Fibroblast of peridontal ligament (primary cell): ENCODE measurements at regions not wholly inside any gene's neighbourhood (a gene's known extent, or its start where the extent isn't known, plus 50 kb on each side); places are given as distances from the start of the nearest gene placed in this dataset.

Experiments used
- DNase-seq: peaks from one replicate; pipeline ENCODE4 v3.0.0-alpha.2; 2010; ENCODE audit errors: extremely low read depth

DNA sequence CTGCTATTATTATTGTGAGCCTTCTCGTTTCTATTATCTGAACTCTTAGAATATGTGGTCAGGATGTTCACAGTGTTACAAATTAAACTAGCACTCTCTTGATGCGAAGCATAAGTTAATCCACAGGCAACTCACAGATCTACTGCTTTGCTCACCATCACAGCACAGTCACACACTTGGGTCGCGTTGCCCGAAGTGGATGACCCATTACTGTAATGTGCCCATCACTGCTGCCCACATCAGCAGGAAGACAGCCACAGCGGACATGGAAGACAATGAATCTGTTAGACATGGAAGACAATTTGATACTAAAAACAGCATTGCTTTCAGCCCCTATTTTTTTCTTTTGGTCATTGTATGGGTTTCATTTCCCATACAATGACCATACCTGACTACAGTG, 216.4 kb upstream of the B3GAT1 start:
- DNase-seq = no peak

DNA sequence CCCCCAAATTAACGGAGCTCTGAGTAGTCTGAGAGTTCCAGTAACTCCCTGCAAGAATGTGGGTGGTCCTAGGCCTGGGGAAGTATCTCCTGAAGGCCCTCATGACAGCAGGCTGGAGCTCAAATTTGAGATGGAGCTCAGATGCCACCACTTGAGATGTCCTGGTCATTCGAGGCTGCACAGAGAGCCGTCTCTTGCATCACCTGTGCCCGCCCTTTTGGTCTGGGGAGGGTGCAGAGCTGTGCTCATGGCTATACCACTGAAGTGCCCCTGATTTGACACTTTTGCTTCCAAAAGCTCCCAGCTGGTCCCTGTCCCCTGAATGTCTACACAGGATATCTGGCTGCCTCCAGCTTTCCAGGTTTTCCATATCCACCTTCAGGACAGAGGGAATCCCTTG, 214.0 kb upstream of the B3GAT1 start:
- no peak for DNase-seq

DNA sequence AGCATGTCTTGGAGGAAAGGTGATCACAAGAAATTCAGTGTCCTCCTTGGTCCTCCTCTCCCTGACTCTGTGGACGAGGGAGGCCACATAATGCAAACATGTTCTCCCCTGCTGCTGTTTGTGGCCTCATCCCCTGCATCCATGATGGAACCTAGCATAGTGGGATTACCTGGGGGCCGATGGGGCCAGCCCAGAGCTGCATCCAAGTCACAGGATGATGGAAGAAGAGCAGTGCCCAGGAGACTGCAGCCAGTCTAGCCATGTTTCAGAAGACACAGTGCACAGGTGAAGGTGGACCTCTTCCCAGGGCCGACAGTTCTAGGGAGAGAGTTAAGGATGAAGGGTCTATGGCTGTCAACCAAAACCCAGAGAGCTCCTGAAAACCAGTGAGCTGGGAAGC, 213.6 kb upstream of the B3GAT1 start:
- DNase-seq = no peak

DNA sequence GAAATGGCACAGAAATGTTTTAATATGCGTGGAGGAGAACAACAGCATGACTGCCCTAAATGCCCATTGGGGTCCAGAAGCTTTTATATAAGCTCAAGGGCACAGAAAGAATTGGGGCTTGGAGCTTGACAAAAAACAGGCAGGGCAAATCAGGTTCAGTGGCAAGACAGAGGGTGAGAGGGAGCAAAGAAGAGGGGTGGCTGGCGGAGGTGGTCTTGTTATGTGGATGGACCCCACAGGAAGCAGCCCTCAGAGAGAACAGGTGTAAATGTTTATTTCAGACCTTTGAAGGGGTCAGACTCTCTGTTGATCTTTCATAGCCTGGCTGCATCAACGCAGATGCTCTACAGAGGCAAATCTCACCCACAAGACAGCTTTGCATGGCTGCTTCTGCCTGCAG, 213.1 kb upstream of the B3GAT1 start:
- DNase-seq = no peak

DNA sequence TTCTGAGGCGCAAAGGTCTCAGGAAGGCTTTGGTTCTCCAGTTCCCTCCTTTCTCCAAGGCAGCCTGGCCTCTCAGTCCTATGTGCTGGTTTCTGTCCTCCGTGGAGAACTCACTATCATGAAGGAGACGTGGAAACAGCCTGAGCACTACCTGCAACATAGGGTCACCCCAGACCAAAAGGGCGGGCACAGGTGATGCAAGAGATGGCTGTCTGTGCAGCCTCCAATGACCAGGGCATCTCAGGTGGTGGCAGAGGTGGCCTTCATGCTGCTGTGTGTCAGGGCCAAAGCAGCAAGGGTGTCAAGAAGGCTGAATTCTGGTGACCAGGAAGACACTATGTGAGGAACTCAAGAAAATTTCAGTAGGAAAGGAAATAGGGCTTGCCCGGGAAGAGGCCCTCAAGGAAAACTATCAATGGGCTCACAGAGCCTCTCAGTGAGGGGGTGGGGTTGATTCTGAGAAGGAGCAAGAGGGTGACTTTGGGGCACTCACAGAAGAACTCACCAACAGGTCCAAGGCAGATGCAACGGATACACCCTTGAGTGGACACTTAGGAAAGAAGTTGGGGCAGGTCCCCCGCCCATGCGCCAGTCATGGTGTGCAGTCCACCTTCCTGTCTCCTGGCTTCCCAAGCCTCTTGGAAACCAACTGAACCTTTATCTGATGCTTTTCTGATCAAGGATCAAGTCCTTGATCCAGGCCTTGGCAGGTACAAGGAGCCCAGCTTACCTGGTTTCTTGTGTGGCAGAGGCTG, 212.3 kb upstream of the B3GAT1 start:
- no peak for DNase-seq

DNA sequence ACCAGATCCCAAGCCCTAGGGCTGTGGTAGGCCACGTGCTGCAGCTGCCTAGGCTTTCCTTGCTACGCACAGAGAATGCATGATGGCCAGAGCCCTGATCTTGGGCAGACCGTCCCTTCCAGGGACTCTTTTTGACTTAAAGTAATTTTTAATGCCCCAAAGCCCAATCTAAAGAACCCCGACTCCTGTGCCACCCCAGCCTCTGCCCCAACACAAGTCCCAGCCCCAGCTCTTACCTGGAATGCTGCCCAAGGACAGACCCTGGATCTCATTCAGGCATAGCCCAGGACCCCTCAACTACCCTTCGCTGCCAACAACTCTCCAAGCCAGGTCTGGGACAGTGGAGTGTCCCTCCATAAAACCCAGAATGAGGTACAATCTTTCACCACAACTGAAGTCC, 211.7 kb upstream of the B3GAT1 start:
- DNase-seq = no peak

DNA sequence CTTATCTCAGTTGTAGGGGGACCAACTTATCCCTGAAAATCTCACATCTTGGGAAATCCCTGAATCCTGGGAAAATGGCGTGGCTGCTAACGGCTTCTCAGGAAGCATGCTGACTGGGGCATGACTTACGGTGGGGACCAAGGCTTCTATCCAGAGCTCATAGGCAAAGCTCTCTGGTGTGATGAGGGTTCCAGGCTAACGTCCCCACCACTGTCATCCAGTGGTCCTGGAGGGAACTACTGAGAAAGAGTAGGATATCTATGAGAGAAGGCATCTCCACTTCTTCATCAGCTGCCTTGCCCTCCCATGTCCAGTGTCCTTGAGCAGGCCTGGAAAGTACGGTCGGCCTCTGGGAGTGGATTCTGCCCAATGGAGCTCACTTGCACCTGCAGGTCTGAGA, 210.4 kb upstream of the B3GAT1 start:
- DNase-seq = no peak

DNA sequence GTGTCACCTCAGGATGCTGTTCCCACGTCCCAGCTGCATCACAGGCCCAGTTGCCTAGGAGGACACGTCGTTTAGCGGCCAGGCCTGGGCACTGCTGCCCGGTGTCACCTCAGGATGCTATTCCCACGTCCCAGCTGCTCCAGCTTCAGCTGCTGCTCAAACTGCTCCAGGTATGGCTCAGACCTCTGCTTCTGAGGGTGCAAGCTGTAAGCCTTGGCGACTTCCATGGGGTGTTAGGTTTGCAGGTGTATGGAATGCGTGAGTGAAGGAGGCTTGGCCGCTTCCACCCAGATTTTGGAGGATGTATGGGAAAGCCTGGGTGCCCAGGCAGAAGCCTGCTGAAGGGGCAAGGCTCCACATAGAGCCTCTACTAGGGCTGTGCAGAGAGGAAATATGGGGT, 205.3 kb upstream of the B3GAT1 start:
- DNase-seq = no peak

DNA sequence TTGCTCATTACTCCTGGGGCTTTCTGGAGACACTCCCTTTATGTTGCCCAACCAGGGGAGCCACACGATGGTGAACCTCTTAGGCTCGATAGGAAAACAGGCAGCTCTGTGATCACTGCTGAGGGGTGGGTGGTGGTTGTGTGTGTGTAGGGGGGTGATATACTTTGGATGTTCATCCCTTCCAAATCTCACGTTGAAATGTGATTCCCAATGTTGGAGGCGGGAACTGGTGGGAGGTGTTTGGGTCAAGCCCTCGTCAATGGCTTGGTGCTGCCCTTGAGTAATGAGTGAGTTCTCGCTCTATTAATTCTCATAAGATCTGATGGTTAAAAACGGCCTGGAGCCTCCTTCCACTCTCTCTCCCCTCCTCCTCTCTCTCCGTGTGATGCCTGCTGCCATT, 204.0 kb upstream of the B3GAT1 start:
- no peak for DNase-seq

DNA sequence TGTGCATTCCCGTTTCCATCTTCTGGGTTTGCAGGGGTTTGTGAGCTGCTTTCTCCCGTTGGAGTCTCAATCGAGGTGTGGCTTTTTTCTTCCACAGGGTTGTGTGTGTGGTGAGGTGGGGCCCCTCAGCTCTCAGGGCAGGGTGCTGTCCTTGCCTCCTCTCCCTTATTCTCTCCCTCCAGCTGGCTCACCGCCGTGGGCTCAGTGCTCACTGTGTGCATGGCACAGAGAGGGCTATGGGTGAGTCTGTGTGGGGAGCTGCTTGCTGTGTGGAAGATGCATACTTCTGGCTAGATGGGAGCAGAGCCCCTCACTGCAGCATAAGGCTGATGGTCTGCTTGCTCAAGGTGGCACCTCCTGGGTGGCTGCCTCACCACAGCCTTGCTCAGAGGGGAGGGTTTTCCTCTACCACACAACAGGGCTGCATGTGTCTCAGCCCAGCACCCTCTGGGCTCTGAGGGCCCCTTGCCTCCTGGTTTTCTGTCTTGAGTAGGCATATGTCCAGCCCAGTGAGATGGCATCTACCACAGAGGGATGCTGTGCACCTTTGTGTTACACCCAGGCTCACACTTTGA, 203.1 kb upstream of the B3GAT1 start:
- DNase-seq = no peak

DNA sequence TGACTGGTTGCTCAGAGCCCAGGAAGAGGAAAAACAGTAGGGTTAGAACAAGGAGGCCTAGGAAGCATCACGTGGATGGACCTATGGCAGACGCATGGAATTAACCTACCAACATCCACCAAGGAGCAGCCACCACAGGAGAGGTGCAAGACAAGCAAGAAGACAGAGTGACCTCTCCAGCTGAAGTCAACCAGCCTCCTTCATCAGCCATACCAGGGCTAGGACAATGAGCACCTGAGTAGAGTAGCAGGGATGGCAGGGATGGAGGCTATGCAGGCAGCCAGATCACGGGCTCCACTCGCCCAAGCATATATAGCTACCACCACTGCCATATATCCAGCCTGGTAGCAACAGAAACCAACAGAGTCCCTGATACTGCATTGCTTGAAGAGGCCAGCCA, 202.1 kb upstream of the B3GAT1 start:
- no peak for DNase-seq

DNA sequence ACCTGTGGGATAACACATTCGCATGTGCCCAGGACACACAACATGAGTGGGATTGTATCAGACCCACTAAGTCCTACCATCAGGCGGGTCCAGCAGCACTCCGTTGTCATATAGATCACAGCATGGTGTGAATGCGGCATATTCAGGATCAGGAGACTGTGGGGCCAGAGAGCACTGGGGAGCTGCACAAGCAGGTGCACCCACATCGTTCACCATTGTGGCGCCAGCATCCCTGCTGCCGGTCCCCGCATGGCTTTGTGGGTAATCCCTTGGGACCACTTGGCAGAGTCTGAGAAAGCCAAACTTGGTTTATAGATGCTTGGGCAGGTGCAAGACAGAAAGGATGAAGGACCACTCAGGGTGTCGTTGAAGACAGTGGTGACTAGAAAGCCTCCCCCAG, 201.6 kb upstream of the B3GAT1 start:
- no peak for DNase-seq

DNA sequence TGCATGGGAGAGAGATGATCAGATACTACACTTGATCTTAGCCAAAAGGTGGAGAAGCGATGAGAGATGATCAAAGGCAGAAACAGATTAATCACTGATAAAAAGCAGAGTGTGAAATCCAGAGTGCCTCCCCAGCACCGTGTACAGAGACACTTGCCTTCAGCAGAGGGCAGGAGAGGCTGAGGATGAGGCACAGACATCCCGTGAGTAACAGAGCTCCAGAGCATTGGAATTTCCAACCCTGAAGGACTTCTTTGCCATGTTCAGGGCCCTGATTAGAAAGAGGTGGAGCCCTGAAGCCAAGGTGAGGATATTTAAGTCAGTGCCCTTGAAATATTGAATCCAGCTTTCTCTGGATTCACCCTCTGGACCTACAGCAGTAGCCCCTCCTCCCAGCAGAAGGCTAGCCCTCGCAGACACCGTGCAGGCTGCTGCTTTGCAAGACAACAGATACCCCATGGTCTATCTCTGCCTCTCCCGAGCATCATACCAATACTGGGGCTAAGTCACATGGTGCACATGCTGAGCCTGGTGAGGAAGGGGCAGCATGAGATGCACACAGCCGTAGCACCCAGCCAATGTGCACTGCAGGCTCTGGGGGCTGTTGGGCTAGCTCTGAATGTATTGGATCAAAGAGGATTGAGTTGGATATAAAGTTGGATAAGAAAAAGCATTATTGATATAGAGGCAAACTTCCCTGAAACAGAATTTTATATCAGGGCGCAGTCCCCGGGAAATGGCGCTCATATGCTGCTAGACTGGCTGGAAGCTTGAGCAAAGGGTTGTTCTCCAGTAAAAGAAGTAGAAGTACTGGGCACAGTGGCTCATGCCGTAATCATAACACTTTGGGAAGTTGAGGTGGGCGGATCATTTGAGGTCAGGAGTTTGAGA, 200.3 kb upstream of the B3GAT1 start:
- DNase-seq = no peak

DNA sequence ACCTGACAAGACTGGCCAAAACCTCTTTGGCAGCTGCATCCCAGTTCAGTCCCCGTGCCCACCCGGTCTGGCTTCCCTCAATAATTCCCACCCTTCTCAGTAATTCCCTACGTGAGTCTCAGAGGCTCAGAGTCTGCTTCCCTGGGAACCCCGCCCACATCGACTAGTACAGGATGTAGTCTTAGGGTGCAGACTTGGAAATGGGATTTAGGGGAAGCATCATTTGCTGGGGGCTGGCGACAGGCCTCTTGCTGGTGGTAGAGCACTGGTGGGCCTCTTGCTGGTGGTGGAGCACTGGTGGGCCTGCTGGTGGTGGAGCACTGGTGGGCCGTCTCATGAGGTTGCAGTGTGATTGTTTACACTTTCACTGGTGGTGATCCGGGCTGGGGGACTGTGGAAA, 199.5 kb upstream of the B3GAT1 start:
- no peak for DNase-seq

DNA sequence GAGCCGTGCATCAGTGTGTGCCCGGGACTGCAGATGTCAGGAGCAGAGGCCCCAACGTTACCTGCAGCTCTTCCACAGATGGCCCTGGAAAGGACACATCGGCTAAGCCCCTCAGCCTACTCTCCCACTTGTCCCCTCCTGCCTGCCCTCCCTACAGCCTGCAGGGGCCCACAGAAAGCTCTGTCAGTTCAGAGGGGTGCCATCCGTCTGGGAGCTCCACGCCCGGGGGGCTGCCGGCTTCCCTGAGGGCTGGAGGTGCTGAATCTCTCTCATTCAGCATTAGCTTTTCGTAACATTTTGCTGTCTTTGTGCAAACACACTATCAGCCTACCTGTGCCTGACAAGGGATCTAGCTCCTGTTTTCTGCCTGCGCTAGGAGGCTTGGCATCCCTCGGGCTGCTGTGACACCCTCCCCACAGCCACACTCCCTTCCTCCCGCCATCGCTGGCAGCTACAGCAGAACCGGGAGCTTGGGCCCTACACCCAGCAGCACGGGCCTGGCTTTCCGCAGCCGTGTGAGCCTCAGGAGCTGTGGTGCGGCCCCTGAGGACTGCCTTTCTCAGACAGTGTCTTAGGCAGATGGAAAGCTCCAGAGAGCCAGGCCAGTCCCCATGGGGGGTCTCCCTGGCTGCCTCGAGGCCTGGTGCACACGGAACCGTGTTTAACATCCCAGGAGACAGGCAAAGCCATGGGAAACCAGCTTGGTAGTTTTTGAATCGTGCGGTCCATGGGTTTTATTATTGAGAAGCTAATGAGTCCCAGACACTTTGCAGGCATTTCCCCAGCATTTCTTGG, 198.3 kb upstream of the B3GAT1 start:
- no peak for DNase-seq

DNA sequence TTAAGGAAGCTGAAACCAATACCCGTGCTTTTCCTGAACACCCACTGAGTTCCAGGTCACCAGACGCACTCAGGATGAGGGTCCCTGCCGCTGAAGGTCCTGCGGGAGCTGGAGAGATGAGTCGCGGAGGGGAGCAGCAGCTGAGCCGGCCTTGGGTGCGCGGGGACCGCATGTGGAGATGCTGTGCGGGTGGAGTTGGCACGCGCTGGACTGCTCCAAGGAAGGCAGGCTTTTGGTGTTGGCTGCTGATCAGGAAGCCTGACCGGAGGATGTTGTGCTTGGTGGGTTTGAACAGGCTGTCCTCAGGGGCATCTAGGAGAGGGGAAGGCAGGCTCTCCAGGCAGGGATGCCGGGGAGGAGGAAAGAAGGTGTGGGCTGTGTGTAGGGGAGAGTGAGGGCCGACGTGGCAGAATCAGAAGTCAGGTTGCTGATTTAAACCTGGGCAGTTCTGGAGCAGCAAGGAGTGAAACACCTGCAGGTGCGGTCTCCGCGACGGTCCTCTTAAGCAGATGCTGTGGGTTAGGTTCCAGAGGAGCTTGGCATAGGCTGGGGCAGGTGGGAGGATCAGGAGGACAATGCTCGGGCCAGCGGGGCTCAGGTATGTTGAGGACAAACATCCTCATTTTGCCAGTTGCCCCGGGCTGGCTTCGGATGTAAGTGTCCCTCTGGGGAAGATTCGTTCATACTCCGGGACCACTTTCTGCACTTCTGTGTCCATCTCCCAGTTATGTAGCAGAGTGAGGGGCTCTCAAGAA, 197.5 kb upstream of the B3GAT1 start:
- DNase-seq = no peak

DNA sequence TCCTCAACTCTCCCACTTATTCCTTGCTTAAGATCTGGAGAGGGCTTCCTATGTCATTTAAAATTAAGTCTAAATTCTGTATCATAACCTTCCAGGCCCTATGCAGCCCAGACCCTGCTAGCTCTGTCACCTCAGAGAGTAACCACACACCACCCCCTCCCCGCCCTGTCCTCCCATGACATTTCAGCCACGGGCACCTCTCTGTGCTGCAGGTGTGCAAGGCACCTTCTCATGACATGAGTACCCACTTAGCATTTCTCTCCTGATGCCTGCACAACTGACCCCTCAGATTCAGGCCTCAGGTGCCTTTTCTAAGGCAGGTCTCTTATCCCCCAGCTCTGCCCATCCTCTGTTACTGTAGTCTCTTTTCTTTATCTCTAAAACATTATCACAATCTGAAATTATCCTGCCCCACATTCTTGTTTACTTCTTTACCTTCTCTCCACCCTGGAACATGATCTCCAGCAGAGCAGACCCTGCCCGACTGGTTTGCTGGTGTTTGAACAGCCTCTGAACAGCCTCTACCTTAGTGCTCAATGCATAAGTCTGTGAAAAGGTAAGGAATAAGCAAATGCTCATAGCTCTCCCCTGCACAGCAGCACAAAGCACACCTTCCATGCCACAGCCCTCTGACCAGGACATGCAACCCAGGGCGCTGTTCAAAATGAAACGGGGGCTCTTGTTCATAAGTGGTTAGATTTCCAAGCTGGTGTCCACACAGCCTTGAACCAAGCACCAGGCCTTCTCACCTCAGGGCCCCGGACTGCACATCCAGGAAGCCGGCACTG, 196.1 kb upstream of the B3GAT1 start:
- no peak for DNase-seq

DNA sequence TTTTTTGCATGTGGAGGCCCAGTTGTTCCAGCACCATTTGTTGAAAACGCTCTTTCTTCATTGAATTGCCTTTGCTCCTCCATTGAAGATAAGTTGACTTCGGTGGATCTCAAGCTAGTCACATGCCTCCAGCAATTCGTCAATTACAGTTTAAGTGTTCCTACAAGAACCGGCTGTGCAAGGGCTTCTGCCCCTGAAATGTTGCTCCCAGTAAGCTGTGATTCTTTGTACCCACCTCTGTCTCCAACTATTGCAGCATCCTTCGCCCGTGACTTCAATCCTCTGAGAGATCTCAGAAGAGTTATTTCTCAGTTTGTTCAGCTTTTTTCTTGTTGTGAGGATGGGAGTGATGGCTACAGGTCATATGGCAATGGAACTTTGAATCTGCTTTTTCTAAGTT, 194.2 kb upstream of the B3GAT1 start:
- DNase-seq = no peak

DNA sequence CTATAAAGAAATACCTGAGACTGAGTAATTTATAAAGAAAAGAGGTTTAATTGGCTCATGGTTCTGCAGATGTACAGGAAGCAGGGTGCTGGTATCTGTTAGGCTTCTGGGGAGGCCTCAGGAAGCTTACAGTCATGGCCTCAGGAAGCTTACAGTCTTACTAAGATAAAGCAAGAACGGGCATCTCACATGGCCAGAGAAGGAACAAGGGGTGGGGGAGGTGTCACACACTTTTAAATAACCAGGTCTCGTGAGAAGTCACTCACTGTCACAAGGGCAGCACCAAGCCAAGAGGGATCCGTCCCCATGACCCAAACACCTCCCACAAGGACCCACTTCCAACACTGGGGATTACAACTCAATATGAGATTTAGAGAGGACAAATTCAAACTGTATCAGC, 192.8 kb upstream of the B3GAT1 start:
- no peak for DNase-seq

DNA sequence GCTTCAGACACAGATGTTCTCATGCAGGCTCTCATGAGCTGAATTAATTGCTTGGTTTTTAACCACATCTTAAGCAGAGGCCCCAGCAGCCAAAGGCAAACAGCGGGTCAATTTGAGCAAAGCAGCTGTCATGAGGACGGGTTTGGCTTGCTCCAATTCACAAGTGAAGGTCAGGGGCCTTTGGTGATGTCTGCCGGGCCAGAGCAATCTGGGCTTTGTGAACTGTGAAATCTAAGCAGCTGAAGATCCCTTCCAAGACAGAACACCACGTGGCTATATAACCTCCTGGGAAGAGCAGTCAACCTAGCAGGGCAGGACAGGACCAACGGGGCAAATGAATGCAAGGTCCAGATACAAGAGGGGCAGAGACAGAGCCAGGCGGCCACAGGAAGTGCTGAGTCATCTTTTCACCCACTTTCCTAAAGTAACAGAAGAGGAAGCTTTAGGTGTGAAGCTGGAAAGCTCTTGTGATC, 187.3 kb upstream of the B3GAT1 start:
- DNase-seq = no peak
